SK-N-SH treated with all-trans-retinoic acid at 6 μM for 48 hours (cell line): ENCODE measurements at regions not wholly inside any gene's neighbourhood (a gene's known extent, or its start where the extent isn't known, plus 50 kb on each side); places are given as distances from the start of the nearest gene placed in this dataset.

Source experiments
- ARNTL ChIP-seq: fragments of 450-650 bp; formaldehyde crosslinking; IDR thresholded peaks from 2 replicates; pipeline ENCODE4 v1.5.0; 2020; ENCODE audit warnings: low read depth, mild to moderate bottlenecking, moderate library complexity, borderline replicate concordance
- ESRRG ChIP-seq: fragments of 250-450 bp; sonication (Bioruptor Pico); IDR thresholded peaks from 2 replicates; pipeline ENCODE4 v1.6.1; 2021; ENCODE audit warnings: mild to moderate bottlenecking
- PATZ1 ChIP-seq: fragments of 250-450 bp; sonication (Bioruptor Pico); IDR thresholded peaks from 2 replicates; pipeline ENCODE4 v1.8.0; 2020; ENCODE audit warnings: mild to moderate bottlenecking, moderate library complexity, borderline replicate concordance
- RARB ChIP-seq: fragments of 250-450 bp; sonication (Bioruptor Pico); IDR thresholded peaks from 2 replicates; pipeline ENCODE4 v1.8.0; 2021; ENCODE audit warnings: mild to moderate bottlenecking, moderate library complexity
- TOX ChIP-seq: fragments of 250-450 bp; sonication (Bioruptor Pico); IDR thresholded peaks from 2 replicates; pipeline ENCODE4 v1.8.0; 2021; ENCODE audit warnings: mild to moderate bottlenecking, moderate library complexity, borderline replicate concordance
- ZC3H10 ChIP-seq: fragments of 250-450 bp; sonication (Bioruptor Pico); IDR thresholded peaks from 2 replicates; pipeline ENCODE4 v1.5.1; 2021; ENCODE audit warnings: mild to moderate bottlenecking, moderate library complexity
- ZFP30 ChIP-seq: fragments of 450-650 bp; formaldehyde crosslinking; IDR thresholded peaks from 2 replicates; pipeline ENCODE4 v1.5.0; 2022; ENCODE audit warnings: mild to moderate bottlenecking, moderate library complexity
- ZNF565 ChIP-seq: fragments of 450-650 bp; formaldehyde crosslinking; conservative IDR thresholded peaks from 2 replicates; pipeline ENCODE4 v1.5.0; 2020; ENCODE audit warnings: low read depth, mild to moderate bottlenecking, moderate library complexity

- no peak for TF ChIP-seq ZC3H10 (CRISPR knock-in tag)
- no peak for TF ChIP-seq ARNTL (CRISPR knock-in tag)
- TF ChIP-seq PATZ1, result no peak
- TF ChIP-seq TOX (CRISPR knock-in tag), result no peak
- TF ChIP-seq RARB (CRISPR knock-in tag), result no peak
- TF ChIP-seq ZNF565, result no peak
- TF ChIP-seq ESRRG (CRISPR knock-in tag), result no peak
- no peak for TF ChIP-seq ZFP30 (CRISPR knock-in tag)
Measured at GRCh38 chr2:122378521-122378920, 623.1 kb downstream of the TSN start.
